Superior temporal gyrus (tissue), 1 donor: ENCODE measurements at regions not wholly inside any gene's neighbourhood (a gene's known extent, or its start where the extent isn't known, plus 50 kb on each side); places are given as distances from the start of the nearest gene placed in this dataset.

Experiments used
- DNase-seq: peaks from one replicate; pipeline ENCODE4 v3.0.0-alpha.2; 2016; ENCODE audit errors: extremely low spot score

GRCh38 chr1:91151702-91152101 is 129.9 kb upstream of the ZNF644 start:
- no peak for DNase-seq

GRCh38 chr1:91148641-91149069 is 126.8 kb upstream of the ZNF644 start:
- DNase-seq: no peak

- DNase-seq: no peak
These were observed 120.0 kb upstream of the ZNF644 start for GRCh38 chr1:91141858-91142257.

GRCh38 chr1:91138959-91139358 is 117.1 kb upstream of the ZNF644 start:
- DNase-seq: no peak

GRCh38 chr1:91137173-91137852 is 115.5 kb upstream of the ZNF644 start:
- DNase-seq: no peak

- no peak for DNase-seq
These were observed 114.0 kb upstream of the ZNF644 start for GRCh38 chr1:91135799-91136198.

- DNase-seq: no peak
These were observed 111.4 kb upstream of the ZNF644 start for GRCh38 chr1:91133248-91133647.

- DNase-seq: no peak
These were observed 108.6 kb upstream of the ZNF644 start for GRCh38 chr1:91130256-91130985.

GRCh38 chr1:91129458-91129857 is 107.6 kb upstream of the ZNF644 start:
- DNase-seq: no peak

GRCh38 chr1:91129017-91129416 is 107.2 kb upstream of the ZNF644 start:
- no peak for DNase-seq

- peak; percentile 16 for DNase-seq
These were observed 103.2 kb upstream of the ZNF644 start for GRCh38 chr1:91124989-91125417.

- DNase-seq: no peak
These were observed 102.6 kb upstream of the ZNF644 start for GRCh38 chr1:91124290-91124985.

- DNase-seq: no peak
These were observed 101.9 kb upstream of the ZNF644 start for GRCh38 chr1:91123773-91124172.

GRCh38 chr1:91123319-91123718 is 101.5 kb upstream of the ZNF644 start:
- DNase-seq: no peak

- no peak for DNase-seq
These were observed 100.4 kb upstream of the ZNF644 start for GRCh38 chr1:91122106-91122717.

- DNase-seq: no peak
These were observed 99.5 kb upstream of the ZNF644 start for GRCh38 chr1:91121366-91121765.

GRCh38 chr1:91120936-91121335 is 99.1 kb upstream of the ZNF644 start:
- DNase-seq: no peak

- no peak for DNase-seq
These were observed 98.6 kb upstream of the ZNF644 start for GRCh38 chr1:91120421-91120820.

GRCh38 chr1:91104712-91105111 is 82.9 kb upstream of the ZNF644 start:
- no peak for DNase-seq

GRCh38 chr1:91101328-91101727 is 79.5 kb upstream of the ZNF644 start:
- no peak for DNase-seq

- DNase-seq: no peak
These were observed 78.1 kb upstream of the ZNF644 start for GRCh38 chr1:91099746-91100621.
